H9 (cell line): ENCODE measurements at regions not wholly inside any gene's neighbourhood (a gene's known extent, or its start where the extent isn't known, plus 50 kb on each side); places are given as distances from the start of the nearest gene placed in this dataset.
A peak's percentile ranks its signal among the peaks of the same experiment; 100 is the strongest.

ENCODE experiments used
- DNase-seq: peaks from one replicate; pipeline ENCODE4 v3.0.0-alpha.2; 2017
- H2AFZ ChIP-seq: one replicate; pipeline ENCODE4 v1.6.1; 2013; ENCODE audit warnings: mild to moderate bottlenecking, low read length, control low read depth, moderate library complexity
- H2AK5ac ChIP-seq: 2 replicates; pipeline ENCODE4 v1.6.1; 2013; ENCODE audit warnings: low read length, control low read depth, mixed read lengths; ENCODE audit not compliant: insufficient read length
- H2BK120ac ChIP-seq: one replicate; pipeline ENCODE4 v1.6.1; 2013; ENCODE audit warnings: low read depth, mild to moderate bottlenecking, low read length, control low read depth, inconsistent platforms; ENCODE audit not compliant: poor library complexity, severe bottlenecking
- H2BK12ac ChIP-seq: 2 replicates; pipeline ENCODE4 v1.6.1; 2013; ENCODE audit warnings: low read length, control low read depth, mixed read lengths, low read depth; ENCODE audit not compliant: insufficient read length
- H2BK15ac ChIP-seq: 2 replicates; pipeline ENCODE4 v1.6.1; 2013; ENCODE audit warnings: low read depth, low read length, control low read depth
- H2BK20ac ChIP-seq: one replicate; pipeline ENCODE4 v1.6.1; 2013; ENCODE audit warnings: low read depth, mild to moderate bottlenecking, low read length, control low read depth, inconsistent platforms; ENCODE audit not compliant: poor library complexity, severe bottlenecking
- H2BK5ac ChIP-seq: 2 replicates; pipeline ENCODE4 v1.6.1; 2013; ENCODE audit warnings: low read length, control low read depth, mixed read lengths; ENCODE audit not compliant: insufficient read length
- H3K14ac ChIP-seq: 2 replicates; pipeline ENCODE4 v1.6.1; 2013; ENCODE audit warnings: low read length, control low read depth; ENCODE audit not compliant: insufficient read depth
- H3K18ac ChIP-seq: 2 replicates; pipeline ENCODE4 v1.6.1; 2013; ENCODE audit warnings: low read depth, mild to moderate bottlenecking, mixed read lengths, low read length, control low read depth; ENCODE audit not compliant: insufficient read length
- H3K23ac ChIP-seq: 2 replicates; pipeline ENCODE4 v1.6.1; 2013; ENCODE audit warnings: low read length, control low read depth, mixed read lengths, low read depth; ENCODE audit not compliant: insufficient read length
- H3K23me2 ChIP-seq: 2 replicates; pipeline ENCODE4 v1.6.1; 2013; ENCODE audit warnings: low read depth, mild to moderate bottlenecking, mixed read lengths, low read length, control low read depth; ENCODE audit not compliant: insufficient read length, poor library complexity, severe bottlenecking
- H3K27ac ChIP-seq: 2 replicates; pipeline ENCODE4 v1.5.1; 2013; ENCODE audit warnings: low read length, control low read depth, mixed read lengths, low read depth; ENCODE audit not compliant: insufficient read length
- H3K27me3 ChIP-seq: 2 replicates; pipeline ENCODE4 v1.6.1; 2013; ENCODE audit warnings: low read length, control low read depth, inconsistent platforms; ENCODE audit not compliant: insufficient read depth
- H3K4ac ChIP-seq: 2 replicates; pipeline ENCODE4 v1.6.1; 2013; ENCODE audit warnings: low read depth, mild to moderate bottlenecking, control low read depth, inconsistent platforms, low read length, moderate library complexity
- H3K4me1 ChIP-seq: 2 replicates; pipeline ENCODE4 v1.6.1; 2013; ENCODE audit warnings: low read length, control low read depth, inconsistent platforms; ENCODE audit not compliant: insufficient read depth
- H3K4me2 ChIP-seq: 2 replicates; pipeline ENCODE4 v1.6.1; 2013; ENCODE audit warnings: low read length, control low read depth, mixed read lengths; ENCODE audit not compliant: insufficient read length, insufficient read depth
- H3K56ac ChIP-seq: 2 replicates; pipeline ENCODE4 v1.6.1; 2013; ENCODE audit warnings: low read depth, mild to moderate bottlenecking, mixed read lengths, low read length, control low read depth; ENCODE audit not compliant: insufficient read length
- H3K79me1 ChIP-seq: 2 replicates; pipeline ENCODE4 v1.6.1; 2013; ENCODE audit warnings: low read depth, mild to moderate bottlenecking, moderate library complexity, low read length, control low read depth, inconsistent platforms; ENCODE audit not compliant: insufficient read depth, poor library complexity, severe bottlenecking
- H3K79me2 ChIP-seq: 2 replicates; pipeline ENCODE4 v1.6.1; 2013; ENCODE audit warnings: low read length, control low read depth, inconsistent platforms; ENCODE audit not compliant: insufficient read depth
- H3K9ac ChIP-seq: 2 replicates; pipeline ENCODE4 v1.6.1; 2013; ENCODE audit warnings: low read length, control low read depth, mixed read lengths; ENCODE audit not compliant: insufficient read length; ENCODE audit errors: extremely low read depth
- H3K9me3 ChIP-seq: one replicate; pipeline ENCODE4 v1.6.1; 2013; ENCODE audit warnings: low read depth, low read length, inconsistent platforms; ENCODE audit not compliant: control insufficient read depth
- H3T11ph ChIP-seq: one replicate; pipeline ENCODE4 v1.6.1; 2013; ENCODE audit warnings: mild to moderate bottlenecking, low read length, control low read depth, inconsistent platforms
- H4K20me1 ChIP-seq: one replicate; pipeline ENCODE4 v1.6.1; 2013; ENCODE audit not compliant: control insufficient read depth, insufficient read length, insufficient read depth
- H4K5ac ChIP-seq: 2 replicates; pipeline ENCODE4 v1.6.1; 2013; ENCODE audit warnings: low read depth, mild to moderate bottlenecking, mixed read lengths, low read length, control low read depth; ENCODE audit not compliant: insufficient read length
- H4K8ac ChIP-seq: replicated peaks from 2 replicates; pipeline ENCODE4 v1.6.1; 2013; ENCODE audit warnings: low read length, control low read depth, mixed read lengths, low read depth; ENCODE audit not compliant: insufficient read length
- H4K91ac ChIP-seq: 2 replicates; pipeline ENCODE4 v1.6.1; 2013; ENCODE audit warnings: low read depth, mild to moderate bottlenecking, moderate library complexity, mixed read lengths, low read length, control low read depth; ENCODE audit not compliant: insufficient read length
- H3K27ac Mint-ChIP-seq, 3 experiments: 2 replicates in 2 of 3; 3 replicates in 1 of 3; pipeline ENCODE4 v1.8.0; 2020 to 2021; ENCODE audit warnings: mixed read lengths in 3 of 3, mild to moderate bottlenecking in 1 of 3, moderate library complexity in 1 of 3
- H3K27me3 Mint-ChIP-seq: 2 replicates; pipeline ENCODE4 v1.8.0; 2021; ENCODE audit warnings: low read depth, mild to moderate bottlenecking, moderate library complexity, mixed read lengths
- H3K36me3 Mint-ChIP-seq, 3 experiments: 2 replicates in 2 of 3; 3 replicates in 1 of 3; pipeline ENCODE4 v1.8.0; 2020 to 2021; ENCODE audit warnings: low read depth in 3 of 3, mixed read lengths in 3 of 3; ENCODE audit not compliant: insufficient read depth in 1 of 3
- H3K4me1 Mint-ChIP-seq, 2 experiments: 2 replicates each; pipeline ENCODE4 v1.8.0; 2020; ENCODE audit warnings: mixed read lengths in 2 of 2
- H3K4me3 Mint-ChIP-seq, 2 experiments: 2 replicates in 1 of 2; 3 replicates in 1 of 2; pipeline ENCODE4 v1.8.0; 2020 to 2021; ENCODE audit warnings: mild to moderate bottlenecking in 2 of 2, mixed read lengths in 2 of 2, moderate library complexity in 1 of 2
- H3K9me3 Mint-ChIP-seq, 2 experiments: 2 replicates in 1 of 2; 3 replicates in 1 of 2; pipeline ENCODE4 v1.8.0; 2020; ENCODE audit warnings: mild to moderate bottlenecking in 2 of 2, mixed read lengths in 2 of 2, moderate library complexity in 1 of 2
- WGBS: extraction: QIAGEN DNeasy Blood & Tissue Kit; methylation state at CpG from one replicate; pipeline ENCODE4 v1.1.7; 2013; ENCODE audit warnings: missing lambda C conversion rate, low lambda C conversion rate, mixed read lengths; ENCODE audit not compliant: insufficient read length; ENCODE audit errors: extremely low coverage; 5-methylcytosine and 5-hydroxymethylcytosine counted together
- TF ChIP-seq, protein P1 (sequence below): fragments of 200-600 bp; sonication (generic); conservative IDR thresholded peaks from 3 replicates; pipeline ENCODE4 v1.8.0; 2021; ENCODE audit warnings: antibody characterized with exemption, mild to moderate bottlenecking

DNA sequence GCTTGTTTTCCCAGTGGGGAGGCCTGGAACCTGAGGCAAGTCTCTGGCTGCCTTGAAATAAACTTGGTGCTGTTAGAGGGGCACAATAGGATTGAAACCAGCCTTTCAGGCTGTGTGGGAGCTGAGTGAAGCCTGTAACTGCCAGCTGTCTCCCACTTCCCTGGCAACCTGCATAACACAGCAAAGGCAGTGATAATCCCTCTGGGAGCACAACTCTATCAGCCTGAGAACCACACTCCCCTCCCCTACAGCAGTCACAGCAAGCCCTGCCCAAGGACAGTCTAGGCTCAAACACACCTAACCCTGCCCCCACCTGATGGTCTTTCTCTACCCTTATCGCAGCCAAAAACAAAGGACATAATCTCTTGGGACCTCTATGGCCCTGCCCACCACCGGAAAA is 683.8 kb upstream of the ATXN8OS start:
- no peak overlapping the region for H3K4me2 ChIP-seq
- peak overlapping the region in 1 of 3 experiments; percentile 82; a peak in 2 of 7 replicates for H3K27ac Mint-ChIP-seq
- H3K9me3 ChIP-seq: no peaks in the 10 kb centered on the region
- H3K4me3 Mint-ChIP-seq: no peak overlapping the region
- no peak overlapping the region for H3K27ac ChIP-seq
- peaks cover 10 to 19% (median 16%) of the 10 kb centered on the region in 3 experiments for H3K36me3 Mint-ChIP-seq
- H2BK120ac ChIP-seq: no peak overlapping the region
- no peak overlapping the region for H2BK20ac ChIP-seq
- TF ChIP-seq, protein P1, sequence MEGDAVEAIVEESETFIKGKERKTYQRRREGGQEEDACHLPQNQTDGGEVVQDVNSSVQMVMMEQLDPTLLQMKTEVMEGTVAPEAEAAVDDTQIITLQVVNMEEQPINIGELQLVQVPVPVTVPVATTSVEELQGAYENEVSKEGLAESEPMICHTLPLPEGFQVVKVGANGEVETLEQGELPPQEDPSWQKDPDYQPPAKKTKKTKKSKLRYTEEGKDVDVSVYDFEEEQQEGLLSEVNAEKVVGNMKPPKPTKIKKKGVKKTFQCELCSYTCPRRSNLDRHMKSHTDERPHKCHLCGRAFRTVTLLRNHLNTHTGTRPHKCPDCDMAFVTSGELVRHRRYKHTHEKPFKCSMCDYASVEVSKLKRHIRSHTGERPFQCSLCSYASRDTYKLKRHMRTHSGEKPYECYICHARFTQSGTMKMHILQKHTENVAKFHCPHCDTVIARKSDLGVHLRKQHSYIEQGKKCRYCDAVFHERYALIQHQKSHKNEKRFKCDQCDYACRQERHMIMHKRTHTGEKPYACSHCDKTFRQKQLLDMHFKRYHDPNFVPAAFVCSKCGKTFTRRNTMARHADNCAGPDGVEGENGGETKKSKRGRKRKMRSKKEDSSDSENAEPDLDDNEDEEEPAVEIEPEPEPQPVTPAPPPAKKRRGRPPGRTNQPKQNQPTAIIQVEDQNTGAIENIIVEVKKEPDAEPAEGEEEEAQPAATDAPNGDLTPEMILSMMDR: no peak
- H3K4me1 ChIP-seq: no peaks in the 10 kb centered on the region
- H3K56ac ChIP-seq: no peak overlapping the region
- no peaks in the 10 kb centered on the region for H3K27me3 ChIP-seq
- no peaks in the 10 kb centered on the region for H4K20me1 ChIP-seq
- H3T11ph ChIP-seq: no peak overlapping the region
- no peak overlapping the region for H3K14ac ChIP-seq
- no peaks in the 10 kb centered on the region; the same call in 1 of the 2 replicates for H3K27me3 Mint-ChIP-seq
- no peak overlapping the region for H2AK5ac ChIP-seq
- H3K9ac ChIP-seq: no peak overlapping the region
- H4K5ac ChIP-seq: no peak overlapping the region
- H3K79me1 ChIP-seq: no peaks in the 10 kb centered on the region
- no peak overlapping the region for H3K4ac ChIP-seq
- no peak overlapping the region for H3K18ac ChIP-seq
- no peak for DNase-seq
- no peaks in the 10 kb centered on the region for H3K23me2 ChIP-seq
- no peak overlapping the region for H2BK15ac ChIP-seq
- peaks cover 6 to 11% of the 10 kb centered on the region in 2 experiments for H3K4me1 Mint-ChIP-seq
- H2BK12ac ChIP-seq: no peak overlapping the region
- H4K91ac ChIP-seq: no peak overlapping the region
- peaks cover 17 to 18% of the 10 kb centered on the region in 2 experiments for H3K9me3 Mint-ChIP-seq
- H3K79me2 ChIP-seq: no peaks in the 10 kb centered on the region
- no peak overlapping the region for H4K8ac ChIP-seq
- H2BK5ac ChIP-seq: no peak overlapping the region
- no CpG with 5 or more reads among the region's 2 CpGs for WGBS
- no peak overlapping the region for H3K23ac ChIP-seq
- no peak overlapping the region for H2AFZ ChIP-seq
